GM18508 (cell line): ENCODE measurements at regions not wholly inside any gene's neighbourhood (a gene's known extent, or its start where the extent isn't known, plus 50 kb on each side); places are given as distances from the start of the nearest gene placed in this dataset.

Experiments used
- ATAC-seq: cut with Tn5 transposase; IDR thresholded peaks from one replicate; pipeline ENCODE4 v1.9.1; 2021; ENCODE audit warnings: moderate number of reproducible peaks; ENCODE audit not compliant: insufficient read depth, unreplicated experiment

DNA sequence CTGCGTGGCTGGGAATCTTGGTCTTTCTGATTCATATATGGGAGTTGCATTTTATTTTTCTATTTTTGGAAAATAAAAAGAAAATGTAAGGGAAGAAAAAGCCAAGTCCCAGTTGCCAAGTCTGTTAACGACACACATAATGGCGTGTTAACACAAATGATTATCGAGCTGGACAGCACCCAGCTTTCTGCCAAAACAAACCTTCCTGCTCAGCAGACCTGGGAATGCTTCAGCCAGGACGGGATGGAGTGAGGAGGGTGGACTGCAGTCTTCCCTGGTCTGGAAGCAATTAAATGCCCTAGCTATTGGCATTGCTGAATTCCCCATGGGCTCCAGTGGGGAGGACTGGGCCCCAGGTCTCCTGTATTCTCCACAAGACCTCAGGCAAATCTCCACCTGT, 184.2 kb upstream of the USP24 start:
- ATAC-seq = no peak

DNA sequence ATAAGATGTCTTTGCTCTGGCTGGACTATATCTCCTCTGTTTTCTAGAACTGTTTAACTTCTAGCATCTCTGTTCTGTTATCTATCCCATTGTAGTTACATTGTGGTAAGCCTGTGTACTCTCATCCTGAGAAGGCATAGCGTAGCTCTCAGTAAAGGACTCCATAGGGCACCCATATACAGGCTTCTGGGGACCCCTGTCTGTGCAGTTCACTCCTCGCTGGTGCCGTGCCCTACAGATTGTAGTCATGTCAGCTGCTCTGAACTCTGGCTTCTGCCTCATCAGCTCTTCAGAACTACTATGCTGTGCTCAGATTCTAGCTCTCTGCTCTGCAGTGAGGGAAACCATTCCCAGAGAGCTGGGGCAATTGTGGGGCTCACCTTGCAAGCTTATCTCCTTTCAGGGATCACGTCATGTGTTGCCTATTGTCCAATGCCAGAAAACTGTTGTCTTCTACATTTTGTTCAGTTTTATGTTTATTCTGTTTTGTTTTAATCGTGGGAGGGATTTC, 181.3 kb upstream of the USP24 start:
- ATAC-seq = no peak

DNA sequence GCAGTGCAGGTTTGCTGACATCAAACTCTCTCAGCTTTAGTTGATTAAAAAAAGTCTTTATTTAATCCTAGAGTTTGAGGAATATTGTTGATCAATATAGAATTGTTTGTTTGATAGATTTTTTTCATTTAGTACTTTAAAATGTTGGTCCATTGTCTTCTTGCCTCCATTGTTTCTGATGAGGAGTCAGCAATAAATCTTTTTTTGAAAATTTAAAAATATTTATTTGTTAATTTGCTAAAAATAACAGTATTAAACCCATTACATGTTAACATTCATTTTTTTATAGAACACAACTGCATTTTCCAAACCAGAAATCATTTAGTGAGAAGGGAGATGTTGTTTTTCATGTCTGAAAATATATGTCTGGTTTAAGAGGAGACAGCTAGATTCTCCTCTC, 173.8 kb upstream of the USP24 start:
- ATAC-seq = no peak

DNA sequence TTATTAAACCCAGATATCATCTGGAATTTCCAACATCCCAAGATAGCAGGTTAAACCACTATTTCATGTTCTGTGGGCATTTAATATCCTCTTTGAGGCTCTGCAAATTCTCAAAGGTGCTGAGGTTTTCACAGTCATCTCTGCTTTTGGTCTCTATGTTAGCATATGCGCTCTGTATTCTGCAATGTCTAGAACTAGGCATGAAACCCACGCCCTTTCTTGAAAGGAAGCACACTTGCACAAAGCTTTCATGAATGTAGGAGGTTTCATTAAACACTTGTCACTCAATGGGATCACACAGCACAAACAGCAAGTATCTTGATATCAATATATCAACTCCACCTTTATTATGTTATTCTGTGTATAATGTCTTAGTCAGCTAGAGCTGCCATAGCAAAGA, 172.0 kb upstream of the USP24 start:
- no peak for ATAC-seq

DNA sequence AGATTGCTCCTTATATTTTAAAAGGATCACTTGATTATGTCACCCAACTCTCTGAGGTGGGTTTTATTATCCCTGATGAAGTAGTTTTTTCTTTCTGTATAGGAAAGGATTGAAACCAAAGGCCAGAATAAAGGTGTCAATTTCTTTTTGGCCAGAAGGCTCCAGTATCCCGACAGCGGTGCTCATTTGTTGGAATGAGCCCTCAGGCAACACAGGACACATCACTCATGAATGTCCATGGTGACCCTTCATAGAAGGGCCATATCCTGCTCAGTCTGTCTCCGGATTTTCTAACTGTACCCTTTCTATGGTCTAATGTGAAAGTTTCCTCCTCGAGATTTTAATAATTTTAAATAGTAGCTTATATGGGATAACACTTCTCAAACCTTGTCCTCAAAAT, 171.3 kb upstream of the USP24 start:
- ATAC-seq = no peak

DNA sequence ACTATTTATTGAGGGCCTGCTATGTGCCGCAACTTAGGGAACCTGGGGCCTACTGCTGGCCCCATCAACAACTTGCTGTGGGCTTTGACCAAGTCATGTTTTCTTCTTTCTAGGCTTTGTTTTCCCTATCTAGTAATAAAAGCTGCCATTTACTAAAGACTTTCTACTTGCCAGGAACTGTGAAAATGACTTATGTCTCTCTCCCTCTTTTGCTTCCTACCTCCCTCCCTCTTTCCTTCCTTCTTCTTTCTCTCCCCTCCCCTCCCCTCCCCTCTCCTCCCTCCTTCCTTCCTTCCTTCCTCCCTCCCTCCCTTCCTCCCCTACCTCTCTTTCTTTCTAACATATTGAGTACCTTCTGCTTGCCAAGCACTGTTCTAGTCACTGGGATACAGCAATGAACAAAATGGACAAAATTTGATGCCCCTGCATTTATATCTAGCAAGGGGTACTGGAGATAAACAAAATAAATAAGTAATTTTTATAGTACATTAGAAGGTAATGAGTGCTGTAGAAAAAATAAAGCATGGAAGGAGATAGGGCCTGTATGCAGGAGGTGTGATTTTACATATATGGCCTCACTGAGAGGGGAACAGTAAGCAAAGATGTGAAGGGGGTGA, 170.3 kb upstream of the USP24 start:
- no peak for ATAC-seq

DNA sequence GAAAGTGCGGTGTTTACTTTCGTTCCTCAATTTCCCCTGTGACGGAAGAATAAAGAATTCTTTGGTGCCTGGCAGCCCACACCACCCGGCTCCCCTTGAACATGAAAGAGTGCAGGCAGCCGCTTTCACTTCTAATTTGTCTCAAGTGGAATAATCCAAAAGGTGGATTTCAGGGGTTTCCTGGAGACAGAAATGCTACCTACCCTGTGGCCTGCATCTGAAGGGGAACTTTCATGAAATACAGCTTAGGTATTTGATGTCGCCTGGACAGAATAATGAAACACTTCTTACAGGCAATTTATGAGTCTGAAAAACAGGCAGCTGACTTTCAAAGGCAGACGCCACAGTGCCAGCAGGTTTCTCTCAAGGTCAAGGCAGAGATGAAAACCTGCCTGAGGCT, 169.5 kb upstream of the USP24 start:
- ATAC-seq = no peak

DNA sequence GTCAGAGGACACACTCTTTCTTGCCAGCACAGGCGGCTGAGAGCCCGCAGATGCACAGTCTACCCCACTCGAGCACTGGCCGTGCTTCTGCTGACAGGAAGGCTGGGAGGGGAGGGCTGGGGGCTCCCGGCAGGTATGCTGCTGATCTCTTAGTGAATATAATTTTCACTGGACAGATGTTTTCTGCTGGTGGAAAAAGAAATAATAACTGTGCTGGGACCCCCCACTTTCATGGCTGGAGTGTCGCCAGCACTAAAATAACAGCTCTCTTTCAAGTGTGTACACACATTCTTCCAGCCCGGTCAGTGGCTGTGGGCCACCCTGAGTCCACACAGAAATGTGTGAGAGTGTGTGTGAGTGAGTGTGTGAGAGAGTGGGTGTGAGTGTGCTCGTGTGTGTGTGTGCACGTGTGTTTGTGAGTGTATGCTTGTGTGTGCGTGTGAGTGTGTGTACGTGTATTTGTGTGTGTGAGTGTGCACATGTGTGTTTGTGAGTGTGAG, 167.7 kb upstream of the USP24 start:
- no peak for ATAC-seq

DNA sequence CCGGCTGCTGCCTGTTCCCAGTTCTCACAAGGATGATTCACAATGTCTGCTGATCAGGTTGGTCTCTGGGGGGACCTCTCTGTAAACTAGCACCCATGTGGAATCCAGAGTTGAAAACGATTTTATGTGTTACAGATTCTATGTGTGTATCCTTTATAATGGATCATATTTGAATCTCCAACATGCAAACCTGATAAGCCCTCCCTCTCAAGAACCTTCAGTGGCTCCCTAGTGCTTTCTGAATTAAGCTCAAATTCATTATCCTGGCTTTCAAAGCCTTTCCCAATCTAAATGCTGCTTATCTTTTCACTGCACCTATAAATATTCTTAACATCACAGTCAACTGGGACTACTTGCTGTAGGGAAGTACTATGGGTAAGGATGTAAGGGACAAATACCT, 166.8 kb upstream of the USP24 start:
- ATAC-seq = no peak

DNA sequence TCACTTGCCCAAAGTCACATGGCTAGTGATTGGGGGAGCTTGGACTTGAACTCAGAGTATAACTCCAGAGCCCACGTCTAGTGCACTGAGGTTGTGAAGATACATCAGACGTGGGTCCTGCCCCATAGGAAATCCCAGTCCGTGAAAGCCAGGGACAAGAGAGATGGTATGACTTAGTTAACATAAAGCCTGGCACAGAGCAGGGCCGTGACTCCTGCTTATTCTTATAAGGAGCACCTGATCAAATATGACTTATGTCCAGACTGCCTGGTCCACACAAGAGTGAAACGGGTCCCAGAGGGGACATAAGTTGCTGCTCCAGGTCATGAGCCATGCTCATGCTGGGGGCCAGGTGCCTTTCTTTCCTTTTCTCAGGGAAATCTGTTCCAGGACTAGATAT, 166.3 kb upstream of the USP24 start:
- ATAC-seq = no peak

DNA sequence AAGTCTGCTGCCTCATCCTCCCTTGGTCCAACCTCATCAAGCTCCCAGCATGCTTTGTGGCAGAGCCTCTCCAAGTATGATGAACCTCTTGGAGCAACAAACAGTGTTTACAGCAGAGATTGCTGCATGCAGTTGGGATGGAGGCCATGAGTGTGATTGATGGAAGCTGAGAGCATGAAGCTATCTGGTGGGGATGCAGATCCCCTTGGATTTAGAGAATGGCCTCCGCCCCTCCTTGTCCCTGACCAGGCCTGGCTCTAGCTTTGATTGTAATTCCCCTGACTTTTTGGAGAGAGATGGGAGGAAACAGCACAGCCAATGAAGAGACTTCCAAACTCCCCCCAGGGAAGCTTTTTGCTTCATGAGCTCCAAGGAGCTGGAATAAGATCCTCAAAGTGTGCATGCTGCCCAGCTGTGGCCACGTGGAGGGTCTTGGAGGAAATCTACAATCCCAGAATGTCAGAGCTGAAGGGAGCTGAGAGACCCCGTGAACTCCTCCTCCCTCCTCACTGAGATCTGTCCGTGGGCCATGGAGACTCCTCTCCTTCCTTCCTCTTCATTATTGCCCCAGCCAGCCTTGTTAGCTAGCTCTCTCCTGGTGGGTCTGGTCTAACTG, 165.3 kb upstream of the USP24 start:
- no peak for ATAC-seq

DNA sequence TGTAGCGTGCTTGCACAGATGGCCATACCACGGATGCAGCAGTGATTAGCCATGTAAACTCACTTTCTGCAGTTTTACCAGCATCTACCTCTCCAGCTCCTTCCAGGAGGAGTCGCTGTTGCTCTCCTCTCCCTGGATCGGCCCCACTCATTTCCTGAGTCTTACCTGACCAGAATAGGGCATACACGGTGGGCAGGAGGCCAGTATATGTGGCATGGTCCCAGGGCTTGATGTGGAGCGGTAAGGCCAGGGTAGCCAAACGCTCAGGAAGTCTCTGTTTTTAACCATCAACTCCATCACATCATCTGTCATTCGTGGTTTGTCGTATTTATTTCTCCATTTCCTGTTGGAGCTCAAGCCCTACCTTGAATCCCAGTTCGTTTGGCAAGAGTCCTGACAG, 163.4 kb upstream of the USP24 start:
- no peak for ATAC-seq

DNA sequence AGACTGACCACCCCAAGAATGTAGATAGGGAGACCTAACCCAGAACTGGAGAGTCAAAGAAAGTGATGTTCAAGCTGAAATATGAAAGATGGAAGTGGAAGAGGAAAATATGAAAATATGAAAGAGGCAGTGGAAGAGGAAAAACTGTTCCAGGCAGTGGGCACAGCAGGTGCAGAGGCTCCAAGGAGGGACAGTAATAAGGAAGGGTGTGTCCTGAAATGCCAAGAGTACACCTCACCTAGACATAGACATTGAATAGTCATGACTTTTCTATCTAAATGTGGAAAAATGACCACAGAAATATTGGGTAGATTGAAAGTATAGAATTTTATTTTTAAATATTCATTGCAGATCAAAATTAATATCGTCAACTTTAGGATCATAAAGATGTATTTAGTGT, 161.7 kb upstream of the USP24 start:
- ATAC-seq = no peak

DNA sequence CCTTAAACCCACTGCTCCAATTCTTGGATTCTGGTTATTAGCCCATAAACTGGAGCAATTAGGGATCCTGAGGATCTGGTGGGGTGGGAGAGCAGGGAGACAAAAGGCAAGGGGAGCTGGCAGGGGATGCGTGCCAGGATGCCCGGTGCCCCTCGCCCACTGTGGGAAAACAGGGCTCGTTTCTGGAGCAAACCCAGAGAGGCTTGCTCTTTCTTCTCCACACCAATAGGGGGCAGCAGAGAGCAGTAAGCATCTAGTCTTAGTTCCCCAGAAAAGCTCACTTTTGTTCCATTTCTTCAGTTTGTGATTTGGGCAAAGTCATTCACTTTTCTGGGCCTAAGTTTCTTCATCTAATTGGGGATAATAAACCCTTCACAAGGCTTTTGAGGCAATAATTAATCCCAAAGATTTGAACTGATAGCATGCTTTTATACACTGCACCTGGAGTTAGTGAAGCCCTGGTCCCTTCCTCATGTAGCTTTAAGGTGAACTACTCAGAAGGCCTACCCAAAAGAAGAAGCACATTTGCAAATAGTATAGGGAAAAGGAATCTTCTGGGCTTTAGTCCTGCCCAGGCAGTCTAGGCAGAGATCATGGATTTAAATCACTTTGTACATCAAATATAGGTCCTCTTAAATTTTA, 160.6 kb upstream of the USP24 start:
- ATAC-seq = no peak

DNA sequence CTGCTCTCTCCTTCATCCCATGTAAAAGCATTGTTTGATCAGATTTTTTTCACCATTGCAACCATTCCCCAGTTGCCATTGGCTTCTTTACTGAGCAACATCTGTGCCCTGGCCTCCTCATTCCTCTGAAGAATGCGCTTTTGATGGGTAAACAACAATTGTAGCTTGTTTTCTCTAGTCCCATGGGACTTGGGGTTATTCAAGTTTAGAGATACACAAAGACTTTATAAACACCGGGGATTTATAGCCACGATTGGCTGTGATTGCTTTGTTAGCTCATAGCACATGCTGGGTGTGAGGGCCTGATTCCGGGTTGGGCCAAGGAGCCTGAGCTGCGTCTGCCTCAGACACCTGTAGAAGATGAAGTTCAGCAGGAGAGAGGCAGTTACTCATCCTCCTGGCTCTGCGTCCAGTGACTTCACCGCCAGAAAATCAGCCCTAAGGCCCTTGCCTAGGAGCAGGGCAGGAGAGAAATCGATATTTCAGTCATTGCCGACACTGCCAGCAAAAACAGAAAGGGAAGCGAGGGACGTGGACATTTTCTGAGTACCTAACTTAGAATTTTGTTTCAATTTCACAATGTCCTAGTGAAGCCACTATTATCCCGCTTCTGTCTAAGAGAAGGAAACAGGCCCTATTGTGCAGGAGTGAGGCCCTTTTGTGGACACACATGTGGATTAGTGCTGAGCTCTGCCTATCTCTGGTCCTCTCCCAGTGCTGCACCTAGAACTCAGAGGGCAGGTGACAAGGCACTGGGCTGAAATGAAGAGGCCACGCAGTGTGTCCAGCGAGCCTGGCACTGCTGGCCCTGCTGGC, 159.8 kb upstream of the USP24 start:
- ATAC-seq = no peak

DNA sequence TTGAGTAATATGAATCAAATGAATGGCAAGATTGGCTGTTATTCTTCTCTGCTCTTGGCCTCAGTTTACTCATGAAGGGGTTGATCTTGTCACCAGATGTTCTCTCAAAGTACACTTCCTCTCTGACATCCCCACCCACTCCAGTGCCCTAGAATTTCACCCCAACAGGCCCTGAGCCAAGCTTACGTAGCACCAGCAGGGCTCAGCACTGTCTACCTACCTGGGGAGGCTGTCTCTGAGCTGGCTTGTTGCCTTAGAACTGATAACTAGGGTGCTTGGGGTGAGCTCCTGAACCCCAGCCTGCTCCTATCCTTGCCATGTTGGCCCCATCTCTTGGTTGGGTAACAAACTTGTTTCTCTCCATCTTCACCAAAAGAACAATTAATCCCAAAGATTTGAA, 159.1 kb upstream of the USP24 start:
- no peak for ATAC-seq

DNA sequence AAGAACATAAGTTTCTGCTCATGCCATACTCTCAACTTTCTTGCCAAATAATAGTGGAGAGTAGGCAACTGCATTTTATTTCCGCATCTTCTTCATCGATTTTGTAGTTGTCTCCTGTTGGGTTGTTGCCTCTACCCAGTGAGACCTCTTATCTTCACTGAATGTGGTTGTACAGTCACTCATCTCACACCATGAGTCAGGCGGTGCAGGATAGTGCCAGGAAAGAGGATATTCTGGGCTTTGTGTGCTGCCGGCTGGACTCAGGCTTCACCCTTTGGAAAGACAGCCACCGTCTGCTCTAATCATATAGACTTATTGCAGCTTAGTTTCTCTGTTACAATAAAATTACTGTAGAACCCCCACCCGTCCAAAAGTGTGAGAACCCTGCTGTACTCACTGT, 154.3 kb upstream of the USP24 start:
- no peak for ATAC-seq

DNA sequence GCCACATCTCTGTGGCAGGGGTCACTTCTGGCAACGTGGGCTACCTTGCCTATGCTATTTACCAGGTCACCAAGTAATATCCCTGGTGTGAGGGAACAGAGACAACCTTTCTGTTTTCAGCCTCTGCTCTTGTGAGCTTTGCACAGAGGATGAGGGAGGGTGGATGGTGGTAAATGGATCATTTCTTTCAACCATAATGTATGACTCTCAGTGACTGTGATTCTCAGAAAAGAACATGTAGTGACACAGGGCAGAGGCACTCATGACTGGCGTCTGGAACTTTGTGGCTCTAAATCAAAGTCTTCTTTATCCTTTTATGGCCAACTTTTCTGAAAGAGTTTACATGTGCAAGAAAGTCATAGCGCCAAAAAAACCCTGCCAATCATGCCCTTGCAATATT, 153.5 kb upstream of the USP24 start:
- ATAC-seq = no peak

DNA sequence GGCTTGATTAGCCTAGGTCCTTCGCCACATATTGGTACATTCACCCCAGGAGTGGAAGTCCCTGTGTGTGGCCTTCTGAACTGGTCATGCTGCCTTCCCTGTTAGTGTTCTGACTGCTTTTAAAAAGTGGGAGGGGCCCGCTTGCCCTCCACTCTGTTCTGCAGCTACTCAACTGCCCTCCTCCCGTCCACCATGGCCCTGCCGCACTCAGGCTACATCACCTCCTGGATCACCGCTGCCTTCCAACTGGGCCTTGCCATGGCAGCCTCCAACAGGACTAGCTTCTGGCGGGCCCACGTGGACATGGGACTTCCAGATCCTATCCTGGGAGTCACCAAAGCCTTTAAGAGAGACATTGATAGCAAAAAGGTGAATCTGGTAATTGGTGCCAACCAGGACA, 152.1 kb upstream of the USP24 start:
- no peak for ATAC-seq

DNA sequence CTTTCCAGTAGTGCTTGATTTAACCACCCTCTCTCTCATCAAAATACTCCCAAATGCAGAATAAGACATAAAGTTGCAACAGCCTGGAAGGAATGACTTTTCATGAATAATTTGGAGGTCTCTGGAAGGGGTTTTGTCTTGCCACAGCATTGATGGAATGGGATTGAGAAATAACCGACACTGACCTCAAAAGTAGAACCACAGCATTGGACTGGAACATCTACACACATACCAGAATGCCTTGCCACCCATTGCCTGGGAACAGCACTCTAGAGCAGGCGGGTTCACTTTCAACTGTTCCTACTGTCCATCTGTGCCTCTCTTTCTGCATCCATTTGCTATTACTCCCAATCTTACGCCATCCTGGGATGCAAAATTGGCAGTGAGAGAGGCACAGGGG, 149.1 kb upstream of the USP24 start:
- ATAC-seq = no peak

DNA sequence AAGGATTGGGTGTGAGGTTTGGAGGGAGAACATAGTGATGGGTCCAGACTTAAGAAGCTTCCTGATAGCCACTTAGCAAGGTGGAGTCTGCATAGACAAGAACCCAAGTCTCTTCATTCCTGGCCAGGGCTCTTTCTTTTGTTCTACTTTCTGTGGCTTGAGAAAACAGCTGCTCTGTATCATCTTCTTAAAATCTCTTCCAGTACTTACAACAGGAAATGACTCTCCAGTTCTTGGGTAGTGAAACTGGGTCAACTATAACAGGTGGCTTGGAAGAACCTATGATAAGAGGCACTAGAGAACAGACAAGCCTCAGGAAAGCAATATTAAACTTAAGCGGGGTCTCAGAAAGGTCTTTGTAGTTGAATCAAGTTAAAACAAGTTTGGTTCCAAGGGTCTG, 148.1 kb upstream of the USP24 start:
- ATAC-seq = no peak
